ENCODE measurements at regions not wholly inside any gene's neighbourhood (a gene's known extent, or its start where the extent isn't known, plus 50 kb on each side); places are given as distances from the start of the nearest gene placed in this dataset.
"Not testable (repeated sequence)": the region's sequence is repeated elsewhere in the genome, so short reads cannot be mapped to it uniquely, and the experiment has no call there.

GRCh38 chr1:4131734-4132133, 231.7 kb upstream of the C1orf174 start:
- no peak for DNase-seq (ENCODE audit: low read depth, low spot score)
- H3K27ac ChIP-seq, result no peak overlapping the region

DNA sequence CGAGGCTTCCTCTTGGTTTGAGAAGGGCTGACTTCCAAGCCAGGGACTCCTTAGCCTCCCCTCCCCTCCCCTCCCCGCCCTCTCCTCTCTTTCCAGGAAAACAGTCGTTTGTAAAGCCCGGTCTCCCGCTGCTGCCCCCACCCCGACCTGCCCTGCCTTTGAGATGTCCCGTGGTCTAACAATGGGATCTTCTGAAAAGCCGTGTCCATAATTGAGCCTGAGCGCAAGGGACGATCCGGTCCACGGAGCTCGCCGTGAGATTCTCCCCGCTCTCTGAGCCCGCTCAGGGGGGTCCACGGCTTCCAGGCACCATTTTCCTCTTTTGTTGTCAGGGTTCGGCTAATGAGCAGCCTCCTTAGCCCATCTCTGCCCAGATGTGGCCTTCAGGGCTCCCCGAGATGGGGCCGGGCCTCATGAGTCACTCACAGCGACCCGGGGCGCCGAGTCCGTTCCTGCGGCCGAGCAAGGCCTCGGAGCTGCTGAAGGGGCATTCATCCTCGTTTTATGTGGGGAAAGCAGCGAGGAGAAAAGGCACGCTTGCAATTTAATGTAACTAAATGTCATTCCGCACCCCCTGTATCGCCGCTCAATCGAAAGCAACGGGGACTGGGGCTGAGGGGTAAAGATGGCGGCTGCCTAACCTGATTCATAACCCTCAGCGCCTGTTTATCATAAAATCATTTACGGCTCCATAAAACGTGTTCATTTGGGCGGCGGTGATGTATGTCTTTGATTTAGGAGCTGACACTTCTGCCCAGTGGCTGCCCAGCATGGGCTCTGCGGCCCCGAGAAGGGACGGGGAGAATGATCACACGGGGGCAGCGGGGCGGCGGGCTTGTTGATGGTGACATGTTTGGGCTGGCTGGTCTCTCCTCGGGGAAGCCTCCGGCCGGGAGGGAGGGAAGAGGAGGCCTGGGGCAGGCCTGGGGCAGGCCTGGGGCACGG, 232.6 kb upstream of the C1orf174 start:
- H3K27ac ChIP-seq, result no peak overlapping the region
- no peak for DNase-seq (ENCODE audit: low read depth, low spot score)

GRCh38 chr1:4133297-4133938, 233.3 kb upstream of the C1orf174 start:
- no peak overlapping the region for H3K27ac ChIP-seq

GRCh38 chr1:4133939-4134321, 233.9 kb upstream of the C1orf174 start:
- no peak overlapping the region for H3K27ac ChIP-seq
- DNase-seq (ENCODE audit: low read depth, low spot score), result no peak

More at GRCh38 chr1:4133297-4133938, 233.3 kb upstream of the C1orf174 start:
- DNase-seq (ENCODE audit: low read depth, low spot score), result no peak

DNA sequence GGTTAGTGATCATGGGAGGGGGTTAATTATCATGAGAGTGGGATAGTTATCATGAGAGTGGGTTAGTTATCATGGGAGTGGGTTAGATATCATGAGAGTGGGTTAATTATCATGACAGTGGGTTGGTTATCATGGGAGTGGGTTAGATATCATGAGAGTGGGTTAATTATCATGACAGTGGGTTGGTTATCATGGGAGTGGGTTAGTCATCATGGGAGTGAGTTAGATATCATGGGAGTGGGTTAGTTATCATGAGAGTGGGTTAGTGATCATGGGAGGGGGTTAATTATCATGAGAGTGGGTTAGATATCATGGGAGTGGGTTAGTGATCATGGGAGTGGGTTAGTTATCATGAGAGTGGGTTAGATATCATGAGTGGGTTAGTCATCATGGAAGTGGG, 235.8 kb upstream of the C1orf174 start:
- not testable (repeated sequence) for H3K27ac ChIP-seq; DNase-seq (ENCODE audit: low read depth, low spot score)

DNA sequence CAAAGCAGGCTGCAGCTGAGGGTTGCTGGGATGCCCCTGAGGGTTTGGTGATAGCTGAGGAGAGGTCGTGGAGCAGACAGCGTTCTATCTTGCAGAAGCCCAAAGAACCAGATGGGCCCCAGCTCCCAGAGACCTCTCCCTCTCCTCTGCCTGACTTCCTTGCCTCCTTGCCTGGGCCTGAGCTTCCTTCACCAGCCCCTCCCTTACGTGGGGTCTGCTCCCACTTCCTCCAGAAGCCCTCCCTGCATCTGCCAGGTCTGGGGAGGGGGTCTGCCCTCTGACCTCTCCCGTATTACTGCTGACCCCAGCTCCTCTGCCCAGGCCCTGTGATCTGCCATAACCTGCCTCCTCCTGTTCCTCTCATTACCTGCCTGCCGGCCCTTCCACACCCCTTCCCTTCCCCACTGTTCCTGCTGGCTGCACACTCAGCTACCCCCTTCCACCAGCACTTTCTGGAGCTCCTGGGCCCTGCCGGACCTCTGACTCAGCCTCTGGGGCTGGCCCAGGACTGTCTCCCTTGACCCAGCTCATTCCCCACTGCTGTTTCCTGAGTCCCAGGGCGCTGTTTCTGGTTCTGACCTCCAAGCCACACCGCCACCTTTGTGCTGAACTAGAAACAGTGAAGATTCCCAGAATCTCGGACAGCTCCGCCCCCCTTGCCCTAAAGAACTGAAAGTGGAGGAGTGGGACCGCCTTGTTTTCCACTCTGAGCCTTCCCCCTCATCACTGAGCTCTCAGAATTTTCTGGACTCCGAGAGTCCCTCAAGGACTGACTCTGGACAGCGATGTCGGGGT, 237.7 kb upstream of the C1orf174 start:
- H3K27ac ChIP-seq, result no peak overlapping the region
- DNase-seq (ENCODE audit: low read depth, low spot score), result no peak

DNA sequence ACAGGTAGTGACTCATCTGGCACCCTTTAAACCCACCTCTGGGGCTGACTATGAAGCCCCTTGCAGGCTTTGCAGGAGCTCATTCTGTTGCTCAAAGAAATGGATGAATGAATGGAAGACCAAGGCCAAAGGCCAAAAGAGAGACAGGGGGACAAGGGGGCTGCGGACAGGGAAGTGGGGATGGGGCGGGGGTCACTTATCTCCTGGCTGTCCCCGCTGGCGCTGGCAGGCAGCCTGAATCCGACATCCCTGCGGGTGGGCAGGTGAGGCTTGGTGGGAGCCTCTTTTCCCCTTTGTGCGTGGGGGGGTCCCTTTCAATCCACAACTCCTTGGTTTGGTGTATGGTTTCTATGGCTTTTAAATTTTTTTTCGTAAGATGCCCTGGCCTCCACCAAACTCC, 239.6 kb upstream of the C1orf174 start:
- H3K27ac ChIP-seq, result no peak overlapping the region
- no peak for DNase-seq (ENCODE audit: low read depth, low spot score)

DNA sequence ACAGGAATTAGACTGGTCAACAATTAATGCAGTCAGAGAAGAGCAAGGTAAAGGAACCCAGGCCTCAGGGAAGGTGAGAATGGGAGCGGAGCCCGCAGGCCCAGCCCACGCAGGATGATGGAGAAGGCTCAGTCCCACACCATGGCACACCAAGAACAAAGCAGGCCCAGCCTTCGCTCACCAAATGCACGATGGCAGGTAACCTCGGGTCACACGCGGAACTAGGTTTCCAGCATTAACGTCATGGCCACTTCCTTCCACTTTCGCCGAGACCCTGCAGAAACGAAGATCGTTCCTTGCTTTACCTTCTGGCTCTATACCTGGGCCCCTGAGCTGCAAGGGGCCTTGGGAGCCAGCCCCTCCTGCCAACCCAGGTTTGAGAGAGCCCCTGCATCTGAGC, 240.2 kb upstream of the C1orf174 start:
- H3K27ac ChIP-seq, result no peak overlapping the region
- DNase-seq (ENCODE audit: low read depth, low spot score), result no peak

DNA sequence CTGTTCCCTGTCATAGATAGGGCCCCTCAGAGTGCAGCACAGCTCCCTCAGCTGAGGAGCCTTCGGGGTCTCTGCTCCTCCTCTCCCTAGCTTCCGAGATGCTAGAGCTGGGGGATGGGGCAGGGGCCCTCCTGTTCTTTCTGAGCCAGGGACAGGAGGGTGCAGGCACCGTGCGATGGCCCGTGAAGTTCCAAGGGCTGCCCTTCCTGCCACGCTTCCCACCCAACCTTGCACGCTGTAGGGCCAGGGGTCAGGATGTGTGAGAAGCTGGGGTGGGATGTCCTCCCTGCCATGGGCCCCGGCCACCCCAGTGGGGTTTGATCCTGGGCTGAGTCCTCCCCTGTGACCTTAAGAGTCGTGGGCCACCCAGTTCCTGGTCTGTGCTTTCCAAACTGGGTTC, 240.7 kb upstream of the C1orf174 start:
- H3K27ac ChIP-seq, result no peak overlapping the region
- DNase-seq (ENCODE audit: low read depth, low spot score), result no peak

GRCh38 chr1:4144349-4144971, 244.4 kb upstream of the C1orf174 start:
- no peak for DNase-seq (ENCODE audit: low read depth, low spot score)
- H3K27ac ChIP-seq, result no peak overlapping the region

DNA sequence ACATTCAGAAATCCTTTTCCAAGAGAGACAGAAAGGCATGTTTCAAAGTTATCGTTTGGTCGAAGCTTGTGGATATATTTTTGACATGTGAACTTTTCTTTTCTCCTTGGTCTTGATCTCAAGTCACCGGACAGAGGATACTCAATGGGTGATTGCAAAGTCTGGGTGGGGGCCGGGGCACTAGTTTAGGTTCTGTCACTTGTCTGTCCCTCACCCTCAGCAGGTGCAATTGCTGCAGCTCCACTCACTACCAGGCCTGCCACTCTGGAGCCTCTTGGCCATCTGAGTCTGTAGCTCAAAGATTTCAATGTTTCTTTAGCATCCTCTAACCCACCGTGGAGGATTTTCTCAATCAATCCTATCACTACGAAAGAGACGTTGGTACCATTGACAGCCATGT, 246.0 kb upstream of the C1orf174 start:
- no peak overlapping the region for H3K27ac ChIP-seq
- DNase-seq (ENCODE audit: low read depth, low spot score), result no peak

GRCh38 chr1:4146614-4147013, 246.5 kb upstream of the C1orf174 start:
- no peak overlapping the region for H3K27ac ChIP-seq
- no peak for DNase-seq (ENCODE audit: low read depth, low spot score)

DNA sequence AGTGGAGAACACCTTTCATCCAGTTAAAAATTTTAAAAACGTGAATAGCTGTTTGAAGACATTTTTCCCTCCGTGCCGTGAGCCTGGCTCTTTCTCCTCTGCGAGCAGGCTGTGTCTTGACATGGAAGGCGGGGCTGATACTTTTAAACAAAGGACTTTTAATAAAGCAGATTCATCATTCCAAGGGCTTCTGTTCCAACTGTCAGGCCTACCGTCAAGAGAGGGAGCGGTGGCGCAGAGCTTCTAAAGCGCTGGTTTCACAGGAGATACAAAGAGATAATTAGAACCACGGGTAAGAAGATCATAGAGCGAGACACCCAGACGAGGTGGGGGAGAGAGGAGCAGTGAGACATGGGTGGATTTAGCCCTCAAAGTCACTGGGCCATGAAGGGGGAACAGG, 247.4 kb upstream of the C1orf174 start:
- DNase-seq (ENCODE audit: low read depth, low spot score), result no peak
- no peak overlapping the region for H3K27ac ChIP-seq

GRCh38 chr1:4149281-4149680, 249.2 kb upstream of the C1orf174 start:
- no peak for DNase-seq (ENCODE audit: low read depth, low spot score)
- no peak overlapping the region for H3K27ac ChIP-seq

GRCh38 chr1:4149831-4150230, 249.8 kb upstream of the C1orf174 start:
- no peak for DNase-seq (ENCODE audit: low read depth, low spot score)
- no peak overlapping the region for H3K27ac ChIP-seq

DNA sequence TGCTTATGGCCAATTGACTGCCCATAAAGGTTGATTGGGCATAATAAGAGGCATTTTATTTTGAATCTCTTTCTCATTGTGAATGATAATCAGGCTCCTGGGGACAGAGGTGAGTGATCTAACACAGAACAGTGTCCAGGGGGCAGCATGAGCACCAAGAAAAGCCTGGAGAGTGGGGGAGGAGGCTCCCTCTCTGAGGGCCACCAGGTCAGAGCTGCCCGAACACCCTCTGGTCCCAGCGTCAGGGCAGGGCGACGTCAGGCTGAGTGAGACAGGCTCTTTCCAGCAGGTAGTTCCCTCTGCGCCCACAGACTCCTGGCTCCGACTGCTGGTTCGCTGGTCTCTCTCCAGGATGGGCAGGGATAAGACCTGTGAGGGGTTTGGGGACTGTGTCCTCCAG, 250.2 kb upstream of the C1orf174 start:
- no peak for DNase-seq (ENCODE audit: low read depth, low spot score)

DNA sequence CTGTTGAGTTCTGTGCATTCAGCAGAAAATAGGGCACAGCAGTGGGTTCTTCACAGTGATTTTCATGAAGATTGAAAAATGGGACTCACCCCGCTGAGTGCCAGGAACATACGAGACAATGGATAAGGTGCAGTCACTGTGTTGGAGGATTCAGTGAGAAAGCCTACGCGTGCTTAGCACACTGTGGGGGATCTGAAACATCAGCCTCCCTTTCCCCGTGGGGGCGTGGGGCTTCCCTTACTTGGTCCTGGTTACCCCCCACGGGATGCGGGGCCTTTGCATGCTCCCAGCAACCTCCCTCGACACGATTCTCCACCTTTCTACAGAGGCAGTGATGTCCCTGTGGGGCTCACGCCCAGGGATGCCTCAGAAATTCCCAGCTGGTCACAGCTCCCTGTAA, 252.2 kb upstream of the C1orf174 start:
- no peak for DNase-seq (ENCODE audit: low read depth, low spot score)
- no peak overlapping the region for H3K27ac ChIP-seq

More for the DNA sequence above, 250.2 kb upstream of the C1orf174 start:
- no peak overlapping the region for H3K27ac ChIP-seq

DNA sequence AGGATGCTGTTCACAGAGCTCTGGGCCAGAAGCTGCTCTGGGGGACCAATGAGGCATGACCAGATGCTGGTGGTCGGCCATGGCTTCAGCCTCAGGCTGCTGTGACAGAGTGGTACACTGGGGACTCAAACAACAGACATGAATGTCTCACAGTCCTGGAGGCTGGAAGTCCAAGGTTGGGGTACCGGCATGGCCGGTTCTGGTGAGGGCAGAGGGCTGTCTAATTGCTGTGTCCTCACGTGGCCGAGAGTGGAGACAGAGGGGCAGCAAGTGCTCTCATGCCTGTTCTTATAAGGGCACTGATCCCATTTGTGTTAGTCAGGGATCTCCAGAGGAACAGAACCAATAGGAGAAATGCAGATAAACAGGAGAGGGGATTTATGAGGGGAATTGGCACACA, 253.5 kb upstream of the C1orf174 start:
- DNase-seq (ENCODE audit: low read depth, low spot score), result no peak
- H3K27ac ChIP-seq, result no peak overlapping the region

GRCh38 chr1:4156241-4156973, 256.3 kb upstream of the C1orf174 start:
- no peak for DNase-seq (ENCODE audit: low read depth, low spot score)
- H3K27ac ChIP-seq, result no peak overlapping the region

DNA sequence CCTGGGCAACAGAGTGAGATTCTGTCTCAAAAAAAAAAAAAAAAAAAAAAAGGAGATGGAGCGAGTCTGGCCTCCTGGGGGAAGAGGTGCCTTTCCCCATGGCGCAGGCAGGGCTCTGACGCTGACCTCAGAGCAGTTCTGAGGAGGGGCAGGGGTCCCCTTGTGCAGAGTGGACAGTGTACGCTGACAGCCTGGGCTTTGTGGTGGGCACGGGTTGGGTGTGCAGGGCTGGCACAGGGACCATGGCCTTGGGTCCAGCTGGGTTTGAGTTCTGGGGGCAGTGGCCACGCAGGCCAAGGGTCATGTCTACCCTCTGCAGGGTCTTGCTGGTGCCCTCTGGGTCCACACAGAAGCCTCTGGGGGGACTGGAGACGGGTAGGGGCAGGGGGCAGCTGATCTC, 260.1 kb upstream of the C1orf174 start:
- no peak overlapping the region for H3K27ac ChIP-seq
- no peak for DNase-seq (ENCODE audit: low read depth, low spot score)
